SU-DHL-6 (cell line): ENCODE measurements at regions not wholly inside any gene's neighbourhood (a gene's known extent, or its start where the extent isn't known, plus 50 kb on each side); places are given as distances from the start of the nearest gene placed in this dataset.

ENCODE experiments used
- H2AFZ ChIP-seq: fragments of 200-600 bp; sonication (generic); 2 replicates; pipeline ENCODE4 v1.6.1; 2014; ENCODE audit warnings: low read depth, mild to moderate bottlenecking, moderate library complexity, mixed read lengths, antibody characterized with exemption, low read length; ENCODE audit not compliant: severe bottlenecking
- H3F3A ChIP-seq: fragments of 200-600 bp; shearing (Covaris generic); 2 replicates; pipeline ENCODE4 v1.6.0; 2016; ENCODE audit warnings: antibody characterized with exemption, mild to moderate bottlenecking; ENCODE audit not compliant: insufficient read depth
- H3K27ac ChIP-seq: fragments of 200-600 bp; sonication (generic); 2 replicates; pipeline ENCODE4 v1.5.1; 2016; ENCODE audit warnings: low read depth, mild to moderate bottlenecking, low read length, moderate library complexity, mixed read lengths
- H3K27me3 ChIP-seq: fragments of 200-600 bp; sonication (generic), shearing (Covaris generic); 2 replicates; pipeline ENCODE4 v1.6.0; 2014; ENCODE audit warnings: mild to moderate bottlenecking, low read length
- H3K36me3 ChIP-seq: fragments of 200-600 bp; sonication (generic); 2 replicates; pipeline ENCODE4 v1.6.1; 2014; ENCODE audit warnings: mild to moderate bottlenecking, low read length, mixed read lengths
- H3K4me2 ChIP-seq: fragments of 300-600, 200-600 bp; shearing (Covaris generic), sonication (generic); 2 replicates; pipeline ENCODE4 v1.6.0; 2014; ENCODE audit warnings: low read length, low read depth, mild to moderate bottlenecking; ENCODE audit not compliant: poor library complexity, severe bottlenecking
- H3K4me3 ChIP-seq: fragments of 200-600 bp; sonication (generic); 2 replicates; pipeline ENCODE4 v1.5.1; 2014; ENCODE audit warnings: antibody characterized with exemption, low read length, mild to moderate bottlenecking, mixed read lengths; ENCODE audit not compliant: insufficient read depth, poor library complexity, severe bottlenecking
- H3K79me2 ChIP-seq: fragments of 200-600 bp; sonication (generic); 2 replicates; pipeline ENCODE4 v1.6.1; 2014; ENCODE audit warnings: mild to moderate bottlenecking, low read length, moderate library complexity; ENCODE audit not compliant: insufficient read depth
- H3K9ac ChIP-seq: fragments of 200-600 bp; sonication (generic); 2 replicates; pipeline ENCODE4 v1.7.0; 2014; ENCODE audit warnings: mild to moderate bottlenecking, low read length
- H3K9me2 ChIP-seq: fragments of 200-600 bp; sonication (generic); replicated peaks from 2 replicates; pipeline ENCODE4 v1.6.1; 2014; ENCODE audit warnings: low read length; ENCODE audit not compliant: insufficient read depth
- H3K9me3 ChIP-seq: fragments of 200-600 bp; sonication (generic); 2 replicates; pipeline ENCODE4 v1.6.1; 2014; ENCODE audit warnings: low read length, mixed read lengths; ENCODE audit not compliant: insufficient read depth
- H4K20me1 ChIP-seq: fragments of 200-600 bp; sonication (generic); 2 replicates; pipeline ENCODE4 v1.6.1; 2014; ENCODE audit warnings: low read depth, mild to moderate bottlenecking, antibody characterized with exemption, low read length, moderate library complexity, mixed read lengths
- CTCF ChIP-seq: fragments of 200-600 bp; sonication (generic); IDR thresholded peaks from one replicate; pipeline ENCODE4 v1.5.1; 2017; ENCODE audit warnings: antibody characterized with exemption, mild to moderate bottlenecking, low read length, moderate library complexity; ENCODE audit not compliant: insufficient read depth, poor library complexity, severe bottlenecking
- EZH2phosphoT487 ChIP-seq: fragments of 200-600 bp; sonication (generic), shearing (Covaris generic); conservative IDR thresholded peaks from 2 replicates; pipeline ENCODE4 v1.6.1; 2018; ENCODE audit warnings: mild to moderate bottlenecking, antibody characterized with exemption, low read length, moderate library complexity, mixed read lengths

DNA sequence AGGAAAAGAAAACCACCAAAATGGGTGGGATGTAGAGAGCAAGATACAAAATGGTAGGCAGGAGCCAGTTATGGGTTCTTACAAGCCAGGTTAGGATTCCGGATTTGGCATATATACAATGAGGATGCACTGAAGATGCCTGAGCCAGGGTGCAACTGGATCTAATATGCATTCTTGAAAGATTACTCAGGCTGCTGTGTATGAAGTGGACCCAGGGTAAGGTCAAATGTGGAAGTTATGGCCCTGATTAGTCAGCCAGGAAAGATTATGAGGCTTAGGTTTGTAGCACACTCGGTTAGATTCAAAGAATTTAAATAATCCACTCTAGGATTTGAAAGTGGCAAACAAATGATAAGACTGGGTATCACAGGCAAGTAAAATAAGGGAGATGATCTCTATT is 1750.7 kb upstream of the FLRT2 start:
- no peaks in the 10 kb centered on the region; the same call in 1 of the 2 replicates for H3K9me2 ChIP-seq
- no peak overlapping the region for H3K9ac ChIP-seq
- no peaks in the 10 kb centered on the region for H3K27me3 ChIP-seq
- H3K4me2 ChIP-seq, result no peak overlapping the region
- H3K9me3 ChIP-seq, result no peaks in the 10 kb centered on the region
- H3K79me2 ChIP-seq, result no peaks in the 10 kb centered on the region
- H4K20me1 ChIP-seq, result no peaks in the 10 kb centered on the region
- no peak overlapping the region for H2AFZ ChIP-seq
- no peak overlapping the region for H3K4me3 ChIP-seq
- no peaks in the 10 kb centered on the region for H3K36me3 ChIP-seq
- no peak for TF ChIP-seq CTCF
- H3F3A ChIP-seq, result no peaks in the 10 kb centered on the region
- no peak overlapping the region for H3K27ac ChIP-seq

DNA sequence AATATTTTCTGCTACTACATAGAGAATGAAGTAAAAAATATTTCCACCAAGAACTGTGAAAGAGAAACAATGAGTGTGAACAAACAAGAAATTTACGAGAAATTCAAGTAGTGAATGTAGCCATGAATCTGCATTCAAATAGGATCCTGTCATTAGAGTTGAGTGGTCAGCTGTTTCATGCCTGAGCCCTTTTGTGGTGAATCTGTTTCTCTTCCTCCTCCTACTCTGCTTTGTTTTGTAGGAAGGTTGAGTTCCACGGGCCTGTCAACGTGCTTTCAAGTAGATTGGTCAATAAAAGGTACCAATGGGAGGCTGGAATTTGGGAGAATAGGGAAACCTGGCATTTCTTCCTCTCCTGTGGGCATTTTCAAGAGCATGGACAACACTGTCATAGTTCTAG is 1749.6 kb upstream of the FLRT2 start:
- Histone ChIP-seq H3K9me3 (no peaks in the 10 kb centered on the region), H3K36me3 (no peaks in the 10 kb centered on the region)

GRCh38 chr14:83798421-83798820 is 1731.5 kb upstream of the FLRT2 start:
- Histone ChIP-seq H3K27me3 (no peaks in the 10 kb centered on the region), H3F3A (no peaks in the 10 kb centered on the region), H3K9me3 (no peaks in the 10 kb centered on the region), H3K4me3 (no peak overlapping the region), H3K9me2 (no peaks in the 10 kb centered on the region), H3K4me2 (no peak overlapping the region), H4K20me1 (no peaks in the 10 kb centered on the region), H3K36me3 (no peaks in the 10 kb centered on the region), H3K79me2 (no peaks in the 10 kb centered on the region), H3K27ac (no peak overlapping the region), H2AFZ (no peak overlapping the region), H3K9ac (no peak overlapping the region)
- TF ChIP-seq EZH2phosphoT487, result no peak
- TF ChIP-seq CTCF, result no peak

More for the DNA sequence above, 1749.6 kb upstream of the FLRT2 start:
- Histone ChIP-seq H4K20me1 (no peaks in the 10 kb centered on the region), H3K9me2 (no peaks in the 10 kb centered on the region; the same call in 1 of the 2 replicates), H3K27me3 (no peaks in the 10 kb centered on the region), H3F3A (no peaks in the 10 kb centered on the region), H3K79me2 (no peaks in the 10 kb centered on the region), H3K4me3 (no peak overlapping the region), H3K27ac (no peak overlapping the region), H3K9ac (no peak overlapping the region), H2AFZ (no peak overlapping the region), H3K4me2 (no peak overlapping the region)
- no peak for TF ChIP-seq CTCF
- TF ChIP-seq EZH2phosphoT487, result no peak

GRCh38 chr14:83799233-83799632 is 1730.7 kb upstream of the FLRT2 start:
- Histone ChIP-seq H2AFZ (no peak overlapping the region), H3F3A (no peaks in the 10 kb centered on the region), H4K20me1 (no peaks in the 10 kb centered on the region), H3K36me3 (no peaks in the 10 kb centered on the region), H3K4me2 (no peak overlapping the region), H3K9ac (no peak overlapping the region), H3K27me3 (no peaks in the 10 kb centered on the region), H3K27ac (no peak overlapping the region), H3K9me2 (no peaks in the 10 kb centered on the region), H3K9me3 (no peaks in the 10 kb centered on the region), H3K79me2 (no peaks in the 10 kb centered on the region), H3K4me3 (no peak overlapping the region)
- TF ChIP-seq EZH2phosphoT487 (no peak), CTCF (no peak)
